Renal pelvis (tissue), 1 donor: ENCODE measurements at regions not wholly inside any gene's neighbourhood (a gene's known extent, or its start where the extent isn't known, plus 50 kb on each side); places are given as distances from the start of the nearest gene placed in this dataset.
"Not testable (repeated sequence)": the region's sequence is repeated elsewhere in the genome, so short reads cannot be mapped to it uniquely, and the experiment has no call there.

Source experiments
- DNase-seq: peaks from one replicate; pipeline ENCODE4 v3.0.0-alpha.2; 2013

- DNase-seq = no peak
Measured at GRCh38 chr14:105865904-105866840, 339.8 kb downstream of the TMEM121 start.

- no peak for DNase-seq
Measured at GRCh38 chr14:105866841-105867321, 340.5 kb downstream of the TMEM121 start.

DNA sequence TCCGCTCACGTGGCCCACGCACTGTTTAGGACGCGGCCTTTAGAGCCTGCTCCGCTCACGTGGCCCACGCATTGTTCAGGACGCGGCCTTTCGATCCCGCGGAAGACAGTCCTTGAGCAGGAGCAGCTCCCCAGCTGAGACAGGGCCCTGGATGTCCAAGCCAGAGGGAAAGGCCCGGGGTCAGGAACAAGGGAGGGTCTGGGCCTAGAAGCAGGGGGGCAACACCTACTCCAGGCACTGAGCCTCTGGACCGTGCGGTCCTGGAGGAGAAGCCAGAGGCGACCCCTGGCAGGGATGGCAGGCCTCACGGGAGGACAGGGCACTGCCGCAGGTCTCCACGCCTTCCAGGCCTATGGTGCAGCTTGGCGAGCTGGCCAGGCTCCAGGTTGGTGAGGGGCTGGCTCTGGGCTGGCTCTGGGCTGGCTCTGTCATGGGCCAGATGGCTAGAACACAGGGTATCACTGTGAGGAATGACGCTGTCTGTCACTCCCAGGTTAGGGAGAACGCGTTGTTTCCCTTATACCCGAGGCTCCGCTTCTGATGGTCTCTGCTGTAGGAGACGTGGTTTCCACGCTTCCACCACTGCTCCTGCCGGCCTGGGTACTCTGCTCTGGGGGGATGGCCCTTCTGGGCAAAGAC lies 341.7 kb downstream of the TMEM121 start:
- DNase-seq = no peak

- no peak for DNase-seq
Measured at GRCh38 chr14:105871590-105871989, 345.2 kb downstream of the TMEM121 start.

DNA sequence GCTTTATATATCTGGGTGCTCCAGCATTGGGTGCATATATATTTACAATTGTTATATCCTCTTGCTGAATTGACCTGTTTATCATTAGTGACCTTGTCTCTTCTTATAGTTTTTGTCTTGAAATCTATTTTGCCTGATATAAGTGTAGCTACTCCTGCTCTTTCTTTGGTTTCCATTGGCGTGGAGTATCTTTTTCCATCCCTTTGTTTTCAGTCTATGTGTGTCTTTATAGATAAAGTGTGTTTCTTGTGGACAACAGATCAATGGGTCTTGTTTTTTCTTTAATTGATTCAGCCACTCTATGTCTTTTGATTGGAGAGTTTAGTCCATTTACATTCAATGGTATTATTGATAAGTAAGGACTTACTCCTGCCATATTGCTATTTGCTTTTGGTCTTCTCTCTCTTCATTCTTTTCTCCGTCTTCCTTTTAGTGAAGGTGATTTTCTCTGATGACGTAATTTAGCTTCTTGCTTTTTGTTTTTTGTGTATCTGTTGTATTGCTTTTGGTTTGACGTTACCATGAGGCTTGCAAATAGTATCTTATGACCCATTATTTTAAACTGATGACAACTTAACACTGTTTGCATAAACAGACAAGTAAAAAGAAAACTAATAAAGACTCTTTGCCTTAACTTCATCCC lies 347.6 kb downstream of the TMEM121 start:
- DNase-seq = no peak

- DNase-seq = no peak
Measured at GRCh38 chr14:105876158-105876557, 349.8 kb downstream of the TMEM121 start.

DNA sequence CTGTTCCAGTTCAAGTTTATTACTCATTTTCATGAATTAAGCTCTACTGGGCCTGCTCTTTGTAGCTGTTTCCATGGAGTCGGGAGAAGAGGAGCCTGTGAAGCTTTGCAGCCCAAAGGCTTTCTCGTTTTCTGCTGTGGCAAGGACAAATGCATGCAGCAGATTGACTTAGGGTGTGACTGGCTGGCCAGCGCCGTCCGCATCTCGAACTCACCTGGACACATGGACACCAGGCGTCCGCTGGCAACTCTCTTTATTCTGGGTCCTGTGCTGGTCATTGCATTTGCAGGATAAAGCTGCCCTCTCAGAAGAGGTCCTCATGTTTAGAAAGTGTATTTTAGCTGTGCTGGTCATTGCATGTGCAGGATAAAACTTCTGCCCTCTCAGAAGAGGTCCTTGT lies 350.4 kb downstream of the TMEM121 start:
- no peak for DNase-seq

DNA sequence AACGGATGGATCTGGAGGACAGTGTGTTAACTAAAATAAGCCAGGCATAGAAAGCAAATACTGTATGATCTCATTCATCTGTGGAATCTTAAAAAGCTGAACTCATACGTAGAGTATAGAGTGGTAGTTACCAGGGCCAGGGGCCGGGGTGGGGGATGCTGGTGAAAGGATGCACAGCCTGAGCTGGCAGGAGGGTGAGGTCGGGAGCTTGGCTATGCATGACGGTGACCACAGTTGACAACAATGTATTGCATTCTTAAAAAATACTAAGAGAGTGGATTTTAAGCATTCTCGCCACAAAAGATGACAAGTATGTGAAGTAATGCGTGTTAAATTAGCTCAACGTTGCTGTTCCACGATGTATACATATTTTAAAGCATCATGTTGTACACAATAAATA lies 351.3 kb downstream of the TMEM121 start:
- no peak for DNase-seq

DNA sequence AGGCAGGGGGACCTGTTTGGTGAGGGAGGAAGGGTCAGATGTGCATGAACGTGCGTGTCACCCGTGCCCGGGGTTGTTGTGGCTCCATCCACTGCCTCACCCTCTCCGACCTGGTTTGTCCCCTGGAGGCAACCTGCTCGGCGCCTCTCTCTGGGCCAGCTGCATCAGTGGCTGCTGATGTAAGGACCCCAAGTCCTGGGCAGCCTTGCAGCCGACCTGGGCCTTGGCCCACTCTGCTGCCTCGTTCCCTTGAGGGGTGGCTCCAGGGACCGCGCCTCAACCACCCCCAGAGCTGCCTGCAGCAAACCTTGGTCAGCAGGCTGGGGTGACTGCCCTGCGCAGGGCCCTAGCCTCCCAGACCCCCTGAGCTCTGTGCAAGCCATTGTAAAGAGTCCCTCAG lies 351.7 kb downstream of the TMEM121 start:
- no peak for DNase-seq

- no peak for DNase-seq
Measured at GRCh38 chr14:105878554-105878953, 352.2 kb downstream of the TMEM121 start.

- no peak for DNase-seq
Measured at GRCh38 chr14:105879503-105879866, 353.1 kb downstream of the TMEM121 start.

- DNase-seq = no peak
Measured at GRCh38 chr14:105879867-105880561, 353.6 kb downstream of the TMEM121 start.

DNA sequence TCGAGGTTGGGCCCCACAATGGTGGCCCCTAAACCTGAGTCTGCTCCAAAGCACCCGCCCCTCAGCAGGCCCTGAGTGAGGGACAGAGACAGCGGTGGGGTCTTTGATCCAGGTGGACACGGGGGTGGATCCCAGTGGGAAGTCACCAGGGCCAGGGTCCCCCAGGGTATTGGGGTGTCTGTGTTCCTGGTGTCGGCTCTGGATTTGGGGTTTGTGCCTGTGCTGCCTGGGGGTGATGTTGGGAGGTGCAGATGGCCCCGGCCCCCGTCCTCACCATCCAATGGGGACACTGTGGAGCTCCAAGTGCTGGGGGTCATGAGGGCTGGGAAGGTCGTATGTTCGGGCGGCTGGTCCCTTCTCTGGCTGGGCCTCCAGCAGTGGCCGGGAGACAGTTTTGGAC lies 354.2 kb downstream of the TMEM121 start:
- no peak for DNase-seq

DNA sequence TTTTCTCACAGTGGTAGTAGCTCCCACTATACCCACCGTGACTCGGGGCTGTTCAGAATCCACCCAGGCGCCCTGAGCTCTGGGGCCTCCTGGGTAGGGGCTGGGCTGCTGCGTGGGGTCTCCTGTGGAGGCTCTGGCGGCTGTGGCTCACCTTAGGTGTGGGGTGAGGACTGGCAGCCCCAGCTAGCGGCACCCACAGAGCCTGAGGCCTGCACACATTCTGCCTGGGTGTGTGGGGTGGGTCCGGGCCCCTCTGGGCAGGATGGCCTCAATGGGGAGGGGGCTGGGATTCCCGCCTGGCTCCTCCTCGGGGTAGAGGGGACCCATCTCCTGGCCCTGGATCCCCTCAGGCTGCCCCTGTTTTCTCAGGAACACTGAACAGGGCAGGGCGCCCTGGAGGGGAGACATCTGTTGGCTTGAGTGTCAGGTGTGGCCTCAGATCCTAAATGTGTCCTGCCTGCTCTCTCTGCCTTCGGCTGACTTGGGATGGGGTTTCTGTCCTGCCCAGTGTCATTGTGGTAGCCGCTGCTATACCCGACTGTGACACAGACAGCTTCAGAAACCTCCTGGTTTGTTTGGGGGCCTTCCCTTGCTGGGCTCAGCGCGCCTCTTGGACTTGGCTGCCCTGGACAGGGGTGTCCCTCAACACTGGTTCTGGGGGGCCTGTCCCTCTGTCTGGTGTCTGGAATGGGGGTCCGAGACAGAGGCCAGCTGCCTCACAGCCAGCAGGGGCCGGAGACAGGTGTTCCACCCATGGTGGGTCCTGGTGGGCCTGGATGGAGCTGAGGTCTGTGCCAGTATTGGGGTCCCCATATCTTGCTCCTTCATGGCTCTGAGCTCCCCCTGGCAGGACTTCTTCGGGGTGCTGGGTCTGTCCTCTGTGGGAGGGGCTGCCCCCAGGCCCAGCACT lies 354.9 kb downstream of the TMEM121 start:
- DNase-seq = no peak

DNA sequence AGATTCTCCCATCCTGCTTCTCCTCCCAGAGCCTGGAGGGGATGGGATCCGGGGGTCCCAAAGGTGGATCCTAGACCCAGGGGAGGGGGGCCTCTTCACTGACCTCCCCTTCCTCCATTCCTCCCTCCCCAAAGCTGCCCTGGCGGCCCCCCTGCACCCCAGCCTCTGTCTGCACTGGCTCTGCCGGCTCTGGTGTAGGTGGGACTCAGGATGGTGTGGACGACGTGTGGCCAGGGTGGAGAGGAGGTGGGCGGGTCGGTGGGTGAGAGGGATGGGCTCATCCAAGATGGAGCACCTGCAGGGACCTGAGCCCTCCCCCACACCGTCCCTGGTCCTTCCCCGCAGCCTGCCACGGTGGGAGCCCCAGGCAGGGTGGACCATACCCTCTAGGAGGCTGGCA lies 355.6 kb downstream of the TMEM121 start:
- not testable (repeated sequence) for DNase-seq

DNA sequence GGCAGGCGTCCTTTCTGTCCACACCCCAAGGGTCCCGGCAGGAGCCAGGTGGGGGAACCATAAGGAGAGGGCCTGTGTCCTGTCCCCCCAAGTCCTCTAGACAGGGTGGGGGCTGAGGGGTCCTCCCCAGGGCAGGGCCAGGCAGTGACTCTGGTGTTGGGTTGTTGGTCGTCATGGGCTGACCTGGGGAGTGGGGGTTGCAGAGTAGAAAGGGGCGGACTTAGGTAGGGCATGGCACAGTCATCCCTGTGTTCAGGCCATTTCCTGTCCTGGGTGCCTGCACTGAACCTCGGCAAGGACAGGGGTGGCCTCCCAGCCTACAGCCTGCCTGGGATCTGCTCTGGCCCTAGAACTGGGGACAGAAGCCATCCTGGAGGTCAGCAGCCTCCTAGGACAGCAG lies 356.2 kb downstream of the TMEM121 start:
- DNase-seq = no peak

DNA sequence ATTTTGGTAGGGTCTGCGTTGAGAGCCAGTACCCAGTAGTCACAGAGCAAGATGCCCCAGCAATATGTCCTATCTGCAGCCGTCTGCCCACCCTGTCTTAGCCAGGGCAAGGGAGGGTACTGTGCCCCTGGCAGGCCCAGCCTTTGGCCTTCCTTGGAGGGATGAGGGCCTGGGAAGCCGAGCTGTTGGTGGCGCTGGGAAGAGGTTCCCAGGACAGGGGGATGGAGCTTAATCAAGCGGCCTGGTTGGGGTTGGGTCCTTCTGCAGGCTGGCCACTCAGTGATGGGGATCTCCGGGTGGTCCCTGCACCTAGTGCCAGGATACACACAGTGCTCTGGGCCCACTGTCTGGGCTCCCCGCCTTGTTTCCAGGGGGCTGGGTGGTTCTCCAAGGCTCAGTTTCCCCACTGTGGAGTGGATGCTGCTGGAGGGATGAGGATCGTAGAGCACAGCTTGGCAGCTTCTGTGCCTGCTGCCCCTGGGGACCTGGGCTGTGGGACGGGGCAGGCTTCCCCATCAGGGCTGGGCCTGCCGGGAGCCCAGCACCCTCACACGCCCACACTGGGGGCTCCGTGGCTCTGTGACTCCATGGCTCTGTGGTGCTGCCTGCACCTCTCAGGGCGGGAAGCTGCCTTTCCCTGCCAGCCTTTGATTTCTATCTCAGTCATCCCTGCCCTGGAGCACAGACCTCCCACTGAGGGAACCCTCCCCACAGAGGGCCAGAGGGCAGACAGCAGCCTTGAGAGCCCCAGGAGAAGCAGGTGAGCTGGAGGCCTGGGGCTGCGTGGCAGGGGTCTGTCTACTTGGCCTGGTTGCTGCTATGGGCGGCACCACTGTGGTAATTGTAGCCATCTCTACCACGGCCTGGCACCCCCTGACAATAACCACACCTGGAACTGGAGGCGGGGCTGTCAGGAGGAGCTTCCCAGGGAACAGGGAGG lies 357.0 kb downstream of the TMEM121 start:
- no peak for DNase-seq

DNA sequence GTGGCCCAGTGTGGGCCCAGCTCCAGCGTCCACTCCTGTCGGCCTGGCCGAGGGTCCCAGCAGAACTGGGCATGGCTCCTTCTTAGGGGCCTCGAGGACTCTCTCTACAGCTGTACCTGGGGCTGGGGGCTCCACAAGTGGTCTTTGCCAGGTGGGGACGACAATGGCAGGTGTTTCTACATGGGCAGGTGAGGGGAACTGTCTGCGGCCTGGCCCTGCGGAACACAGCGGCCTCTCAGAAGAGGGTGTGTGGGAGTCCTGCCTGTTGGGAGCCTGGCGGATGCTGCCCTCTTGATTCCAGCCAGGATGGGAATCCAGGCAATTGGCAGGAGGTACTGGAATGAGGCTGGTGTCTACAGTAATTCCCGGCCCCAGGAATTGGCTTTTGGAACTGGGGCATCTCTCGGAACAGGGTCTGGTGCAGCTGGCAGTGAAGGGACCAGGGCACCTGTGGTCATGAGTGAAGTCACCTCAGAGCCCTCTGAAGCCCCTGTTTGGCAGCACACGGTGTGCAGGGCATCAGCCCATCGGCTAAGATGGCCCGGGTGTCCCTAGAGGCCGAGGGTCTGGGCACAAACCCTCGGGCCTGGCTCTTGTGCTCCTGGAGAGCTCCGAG lies 357.9 kb downstream of the TMEM121 start:
- DNase-seq = not testable (repeated sequence)

DNA sequence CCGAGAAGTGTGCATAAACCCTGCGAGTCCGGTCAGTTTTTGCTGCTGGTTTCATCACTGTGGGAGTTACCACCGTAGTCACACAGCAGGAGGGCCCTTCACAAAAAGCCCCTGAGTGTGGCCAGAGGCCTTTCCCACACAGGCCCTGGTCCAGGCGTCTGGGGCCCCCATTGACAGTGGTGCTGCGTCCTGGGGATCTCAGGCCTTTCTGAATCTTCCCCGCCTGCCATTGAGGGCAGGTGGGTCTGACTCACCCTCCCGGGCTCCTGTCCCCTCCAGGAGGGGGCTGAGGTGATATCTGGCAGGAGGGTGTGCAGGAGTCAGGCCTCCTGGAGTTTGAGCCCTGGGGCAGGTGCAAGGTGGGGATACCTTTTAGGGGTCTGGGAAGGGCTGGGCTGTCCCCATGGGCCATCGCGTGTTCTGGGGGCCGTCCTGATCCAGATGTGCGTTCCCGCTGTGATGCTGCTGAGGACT lies 358.5 kb downstream of the TMEM121 start:
- DNase-seq = no peak
